Testis (tissue), 2 donors: ENCODE measurements at regions not wholly inside any gene's neighbourhood (a gene's known extent, or its start where the extent isn't known, plus 50 kb on each side); places are given as distances from the start of the nearest gene placed in this dataset.

Experiments
- POLR2A ChIP-seq: fragments of 450-650 bp; IDR thresholded peaks from one replicate; pipeline ENCODE4 v1.6.1; 2017; ENCODE audit warnings: antibody characterized with exemption, mild to moderate bottlenecking, moderate library complexity
- TF ChIP-seq, protein P1 (sequence below), 3 experiments: fragments of 450-650 bp in 2 of 3; fragments of 200-600 bp in 1 of 3; sonication (generic) in 1 of 3; IDR thresholded peaks; one replicate each; pipeline ENCODE4 v1.5.1; 2016 to 2019; ENCODE audit warnings: antibody characterized with exemption in 3 of 3, mild to moderate bottlenecking in 2 of 3, moderate library complexity in 1 of 3

GRCh38 chr6:113375950-113376846, 480.9 kb upstream of the MARCKS start:
- TF ChIP-seq, protein P1, sequence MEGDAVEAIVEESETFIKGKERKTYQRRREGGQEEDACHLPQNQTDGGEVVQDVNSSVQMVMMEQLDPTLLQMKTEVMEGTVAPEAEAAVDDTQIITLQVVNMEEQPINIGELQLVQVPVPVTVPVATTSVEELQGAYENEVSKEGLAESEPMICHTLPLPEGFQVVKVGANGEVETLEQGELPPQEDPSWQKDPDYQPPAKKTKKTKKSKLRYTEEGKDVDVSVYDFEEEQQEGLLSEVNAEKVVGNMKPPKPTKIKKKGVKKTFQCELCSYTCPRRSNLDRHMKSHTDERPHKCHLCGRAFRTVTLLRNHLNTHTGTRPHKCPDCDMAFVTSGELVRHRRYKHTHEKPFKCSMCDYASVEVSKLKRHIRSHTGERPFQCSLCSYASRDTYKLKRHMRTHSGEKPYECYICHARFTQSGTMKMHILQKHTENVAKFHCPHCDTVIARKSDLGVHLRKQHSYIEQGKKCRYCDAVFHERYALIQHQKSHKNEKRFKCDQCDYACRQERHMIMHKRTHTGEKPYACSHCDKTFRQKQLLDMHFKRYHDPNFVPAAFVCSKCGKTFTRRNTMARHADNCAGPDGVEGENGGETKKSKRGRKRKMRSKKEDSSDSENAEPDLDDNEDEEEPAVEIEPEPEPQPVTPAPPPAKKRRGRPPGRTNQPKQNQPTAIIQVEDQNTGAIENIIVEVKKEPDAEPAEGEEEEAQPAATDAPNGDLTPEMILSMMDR (IDR thresholded peaks at IDR 0.05) = no peak
- TF ChIP-seq POLR2A = no peak
